ENCODE measurements at regions not wholly inside any gene's neighbourhood (a gene's known extent, or its start where the extent isn't known, plus 50 kb on each side); places are given as distances from the start of the nearest gene placed in this dataset.

DNA sequence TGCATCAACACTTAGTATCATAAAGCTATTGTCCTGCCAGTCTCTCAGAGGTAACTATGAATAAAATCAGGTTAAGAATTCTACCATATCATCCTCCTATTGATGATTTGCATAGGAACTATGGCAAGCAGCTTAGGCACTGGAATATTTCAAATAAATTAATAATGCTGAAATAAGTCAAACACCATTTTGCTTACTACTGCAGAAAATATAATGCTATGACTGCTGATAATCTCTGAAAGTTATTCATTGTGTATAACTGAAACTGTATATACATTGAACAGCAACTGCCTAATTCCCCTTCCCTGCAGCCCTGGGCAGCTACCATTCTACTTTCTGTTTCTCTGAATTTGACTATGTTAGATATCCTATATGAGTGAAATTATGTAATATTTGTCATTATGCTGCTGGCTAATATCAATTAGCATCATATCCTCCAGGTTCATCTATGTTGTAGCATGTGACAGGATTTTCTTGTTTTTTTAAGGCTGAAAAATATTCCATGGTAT lies 318.8 kb upstream of the SGCG start:
- TF ChIP-seq CTCF (IDR thresholded peaks at IDR 0.05) (no peak), POLR2A (IDR thresholded peaks at IDR 0.05) (no peak)

Data from gastroesophageal sphincter (tissue), 3 donors.